Breast epithelium (tissue), 3 donors: ENCODE measurements at regions not wholly inside any gene's neighbourhood (a gene's known extent, or its start where the extent isn't known, plus 50 kb on each side); places are given as distances from the start of the nearest gene placed in this dataset.

ENCODE experiments used
- CTCF ChIP-seq, 3 donors: fragments of 450-650 bp; IDR thresholded peaks; one replicate each; pipeline ENCODE4 v1.5.1; 2016 to 2017; ENCODE audit warnings: antibody characterized with exemption in 3 of 3, mild to moderate bottlenecking in 3 of 3, moderate library complexity in 3 of 3
- POLR2A ChIP-seq: fragments of 450-650 bp; IDR thresholded peaks from one replicate; pipeline ENCODE4 v1.6.1; 2016; ENCODE audit warnings: antibody characterized with exemption, mild to moderate bottlenecking, moderate library complexity

GRCh38 chr3:135908737-135909136 lies 56.8 kb upstream of the PPP2R3A start:
- TF ChIP-seq POLR2A, result no peak
- TF ChIP-seq CTCF (IDR thresholded peaks at IDR 0.05), result no peak
